ENCODE measurements at regions not wholly inside any gene's neighbourhood (a gene's known extent, or its start where the extent isn't known, plus 50 kb on each side); places are given as distances from the start of the nearest gene placed in this dataset.

DNA sequence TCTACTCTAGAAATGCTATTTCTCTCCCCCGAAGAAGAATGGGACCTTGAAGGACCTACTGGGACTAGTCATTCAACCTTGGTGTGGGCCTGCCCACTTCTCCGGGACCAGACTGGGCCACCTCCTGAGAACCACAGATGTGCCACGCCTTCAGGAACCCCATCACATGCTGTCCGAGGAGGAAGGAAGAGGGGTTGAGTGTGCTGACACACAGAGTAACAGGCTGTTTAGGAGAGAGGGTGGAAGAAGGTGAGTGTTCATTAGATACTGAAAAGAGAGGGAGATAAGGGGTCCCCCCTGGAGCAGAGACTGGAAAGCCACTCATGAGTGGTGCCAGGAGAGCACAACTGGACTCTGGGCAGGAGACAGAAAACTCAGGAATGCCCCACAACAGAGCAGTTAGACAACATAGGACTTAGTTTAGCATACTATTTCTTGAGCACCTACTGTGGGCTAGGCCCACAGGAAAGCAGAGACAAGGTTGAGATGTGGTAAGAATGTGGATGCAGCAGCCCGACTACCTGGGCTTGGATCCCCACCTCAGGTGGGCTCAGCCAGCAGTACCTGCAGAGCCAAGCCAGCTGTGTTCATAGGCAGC is 286.4 kb upstream of the NCKAP5 start:
- no peak for TF ChIP-seq ZFP36 (IDR thresholded peaks at IDR 0.05; ENCODE audit: low read depth, low read length, partially characterized antibody)
- TF ChIP-seq CREBBP (IDR thresholded peaks at IDR 0.05; ENCODE audit: low read depth, low read length): no peak
- TF ChIP-seq ZNF253 (CRISPR knock-in tag; conservative IDR thresholded peaks at IDR 0.05): no peak
- TF ChIP-seq RFX1 (IDR thresholded peaks at IDR 0.05): no peak
- TF ChIP-seq MIER1 (IDR thresholded peaks at IDR 0.05; ENCODE audit: low read depth): no peak
- no peak for TF ChIP-seq SMARCE1 (IDR thresholded peaks at IDR 0.05)
- TF ChIP-seq DACH1 (IDR thresholded peaks at IDR 0.05; ENCODE audit: partially characterized antibody): no peak
- no peak for TF ChIP-seq RAD21 (CRISPR knock-in tag; conservative IDR thresholded peaks at IDR 0.05 in 1 of 2, IDR thresholded peaks at IDR 0.05 in 1 of 2)
- no peak for TF ChIP-seq ZNF143 (CRISPR knock-in tag; IDR thresholded peaks at IDR 0.05)
- no peak for TF ChIP-seq C11orf30 (IDR thresholded peaks at IDR 0.05; ENCODE audit: low read depth)
- TF ChIP-seq MAFK (IDR thresholded peaks at IDR 0.05; ENCODE audit: low read length): no peak
- TF ChIP-seq ZNF121 (CRISPR knock-in tag; conservative IDR thresholded peaks at IDR 0.05): no peak
- no peak for TF ChIP-seq POLR3G (IDR thresholded peaks at IDR 0.05; ENCODE audit: extremely low read depth, insufficient read length, insufficient replicate concordance)
- TF ChIP-seq TARDBP (IDR thresholded peaks at IDR 0.05): no peak
- no peak for TF ChIP-seq MYC (IDR thresholded peaks at IDR 0.05; ENCODE audit: low read depth, low read length)
- no peak for TF ChIP-seq MYC (CRISPR knock-in tag; IDR thresholded peaks at IDR 0.05; ENCODE audit: borderline replicate concordance, low read depth)
- TF ChIP-seq, protein P1, sequence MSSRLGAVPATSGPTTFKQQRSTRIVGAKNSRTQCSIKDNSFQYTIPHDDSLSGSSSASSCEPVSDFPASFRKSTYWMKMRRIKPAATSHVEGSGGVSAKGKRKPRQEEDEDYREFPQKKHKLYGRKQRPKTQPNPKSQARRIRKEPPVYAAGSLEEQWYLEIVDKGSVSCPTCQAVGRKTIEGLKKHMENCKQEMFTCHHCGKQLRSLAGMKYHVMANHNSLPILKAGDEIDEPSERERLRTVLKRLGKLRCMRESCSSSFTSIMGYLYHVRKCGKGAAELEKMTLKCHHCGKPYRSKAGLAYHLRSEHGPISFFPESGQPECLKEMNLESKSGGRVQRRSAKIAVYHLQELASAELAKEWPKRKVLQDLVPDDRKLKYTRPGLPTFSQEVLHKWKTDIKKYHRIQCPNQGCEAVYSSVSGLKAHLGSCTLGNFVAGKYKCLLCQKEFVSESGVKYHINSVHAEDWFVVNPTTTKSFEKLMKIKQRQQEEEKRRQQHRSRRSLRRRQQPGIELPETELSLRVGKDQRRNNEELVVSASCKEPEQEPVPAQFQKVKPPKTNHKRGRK (tag; IDR thresholded peaks at IDR 0.05): no peak
- no peak for TF ChIP-seq NCOA4 (IDR thresholded peaks at IDR 0.05; ENCODE audit: partially characterized antibody)
- TF ChIP-seq, protein P2, sequence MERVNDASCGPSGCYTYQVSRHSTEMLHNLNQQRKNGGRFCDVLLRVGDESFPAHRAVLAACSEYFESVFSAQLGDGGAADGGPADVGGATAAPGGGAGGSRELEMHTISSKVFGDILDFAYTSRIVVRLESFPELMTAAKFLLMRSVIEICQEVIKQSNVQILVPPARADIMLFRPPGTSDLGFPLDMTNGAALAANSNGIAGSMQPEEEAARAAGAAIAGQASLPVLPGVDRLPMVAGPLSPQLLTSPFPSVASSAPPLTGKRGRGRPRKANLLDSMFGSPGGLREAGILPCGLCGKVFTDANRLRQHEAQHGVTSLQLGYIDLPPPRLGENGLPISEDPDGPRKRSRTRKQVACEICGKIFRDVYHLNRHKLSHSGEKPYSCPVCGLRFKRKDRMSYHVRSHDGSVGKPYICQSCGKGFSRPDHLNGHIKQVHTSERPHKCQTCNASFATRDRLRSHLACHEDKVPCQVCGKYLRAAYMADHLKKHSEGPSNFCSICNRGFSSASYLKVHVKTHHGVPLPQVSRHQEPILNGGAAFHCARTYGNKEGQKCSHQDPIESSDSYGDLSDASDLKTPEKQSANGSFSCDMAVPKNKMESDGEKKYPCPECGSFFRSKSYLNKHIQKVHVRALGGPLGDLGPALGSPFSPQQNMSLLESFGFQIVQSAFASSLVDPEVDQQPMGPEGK (CRISPR knock-in tag; IDR thresholded peaks at IDR 0.05; ENCODE audit: borderline replicate concordance): no peak
- TF ChIP-seq SRSF1 (IDR thresholded peaks at IDR 0.05; ENCODE audit: low read depth, low read length): no peak
- TF ChIP-seq YY1 (IDR thresholded peaks at IDR 0.05; ENCODE audit: borderline replicate concordance in 1 of 3, control insufficient read depth in 1 of 3, extremely low read depth in 1 of 3, insufficient read depth in 3 of 3, insufficient read length in 1 of 3, insufficient replicate concordance in 2 of 3, low read depth in 1 of 3, low read length in 2 of 3): no peak
- in situ Hi-C loops (cut with MboI): no loop called here
- no peaks in the 10 kb centered on the region for H3K4me1 ChIP-seq (replicated peaks in 1 of 2; ENCODE audit: control insufficient read depth in 2 of 2, insufficient read depth in 2 of 2, low read length in 2 of 2)
- no peaks in the 10 kb centered on the region for H3K36me3 ChIP-seq (ENCODE audit: control insufficient read depth, insufficient read depth, low read length)
- POLR2A ChIA-PET: interaction anchor here (0.7 kb wide), 1 partner anchor 542 kb away, joined by 4 read pairs; no protein-coding TSS in a partner anchor
- intact Hi-C loops (cut with micrococcal nuclease): no loop called here
- BruUV-seq (replicated peaks): no TSS peak
- ATAC-seq: no peak
- FAIRE-seq: no peak
- H3K79me2 ChIP-seq (ENCODE audit: control insufficient read depth, insufficient read depth, low read length): no peaks in the 10 kb centered on the region
- no peak for DNase-seq (ENCODE audit: extremely low read depth in 1 of 4, low spot score in 3 of 4)
- H2AFZ ChIP-seq (ENCODE audit: low read depth, low read length): no peak overlapping the region
- H3K9me1 ChIP-seq (ENCODE audit: control insufficient read depth, insufficient read depth, low read length): no peaks in the 10 kb centered on the region
- no peaks in the 10 kb centered on the region for H3K27me3 ChIP-seq (ENCODE audit: control insufficient read depth in 2 of 2, insufficient read depth in 2 of 2, low read length in 2 of 2)
- WGBS (ENCODE audit: insufficient coverage, low coverage, missing lambda C conversion rate): 7% methylated on average over 5 of the region's 5 CpGs
- no peak overlapping the region for H3K4me3 ChIP-seq
- no peak overlapping the region for H3K9ac ChIP-seq (ENCODE audit: insufficient read depth in 1 of 2, low read depth in 2 of 2, low read length in 2 of 2)
- H3K27ac ChIP-seq (ENCODE audit: extremely low read depth, low read depth, low read length): no peak overlapping the region
- no peaks in the 10 kb centered on the region for H4K20me1 ChIP-seq (replicated peaks; ENCODE audit: control insufficient read depth, insufficient read depth, low read length)
- no peaks in the 10 kb centered on the region for H3K9me3 ChIP-seq (replicated peaks; ENCODE audit: control insufficient read depth, insufficient read depth, low read depth, low read length)
- no peak overlapping the region for H3K4me2 ChIP-seq (ENCODE audit: insufficient read depth, low read length)
- CTCF ChIA-PET (ENCODE audit: low intra/inter-chr PET ratio): no interaction called here
